Activated CD8-positive, alpha-beta memory T cell treated with anti-CD3 and anti-CD28 coated beads, Interleukin-2, amount 10 ng/mL, durations not matched to agents 7 days and 5 days (primary cell): ENCODE measurements at regions not wholly inside any gene's neighbourhood (a gene's known extent, or its start where the extent isn't known, plus 50 kb on each side); places are given as distances from the start of the nearest gene placed in this dataset.
"Not testable (repeated sequence)": the region's sequence is repeated elsewhere in the genome, so short reads cannot be mapped to it uniquely, and the experiment has no call there.

ENCODE experiments used
- ATAC-seq: fragments of 150-1000 bp; cut with Tn5 transposase; one replicate; pipeline ENCODE4 v1.10.0; 2021; ENCODE audit warnings: moderate library complexity
- CTCF ChIA-PET: fragments of 350-600 bp; sonication (Branson Sonifier 250); formaldehyde crosslinking; loops from one replicate; lab custom pipeline; 2021; ENCODE audit warnings: antibody characterized with exemption; lab: Charles Lee
- DNase-seq: peaks from one replicate; pipeline ENCODE4 v3.0.0-alpha.2; 2020
- H3K27ac Mint-ChIP-seq: one replicate; pipeline ENCODE4 v1.8.0; 2021; ENCODE audit warnings: mild to moderate bottlenecking, mixed read lengths
- H3K27me3 Mint-ChIP-seq: one replicate; pipeline ENCODE4 v1.8.0; 2021; ENCODE audit warnings: mixed read lengths
- H3K36me3 Mint-ChIP-seq: one replicate; pipeline ENCODE4 v1.8.0; 2021; ENCODE audit warnings: mild to moderate bottlenecking, mixed read lengths
- H3K4me1 Mint-ChIP-seq: one replicate; pipeline ENCODE4 v1.8.0; 2021; ENCODE audit warnings: mixed read lengths
- H3K4me3 Mint-ChIP-seq: one replicate; pipeline ENCODE4 v1.8.0; 2021; ENCODE audit warnings: mild to moderate bottlenecking, moderate library complexity, mixed read lengths
- H3K9me3 Mint-ChIP-seq: one replicate; pipeline ENCODE4 v1.8.0; 2022; ENCODE audit warnings: low read depth, mixed read lengths

DNA sequence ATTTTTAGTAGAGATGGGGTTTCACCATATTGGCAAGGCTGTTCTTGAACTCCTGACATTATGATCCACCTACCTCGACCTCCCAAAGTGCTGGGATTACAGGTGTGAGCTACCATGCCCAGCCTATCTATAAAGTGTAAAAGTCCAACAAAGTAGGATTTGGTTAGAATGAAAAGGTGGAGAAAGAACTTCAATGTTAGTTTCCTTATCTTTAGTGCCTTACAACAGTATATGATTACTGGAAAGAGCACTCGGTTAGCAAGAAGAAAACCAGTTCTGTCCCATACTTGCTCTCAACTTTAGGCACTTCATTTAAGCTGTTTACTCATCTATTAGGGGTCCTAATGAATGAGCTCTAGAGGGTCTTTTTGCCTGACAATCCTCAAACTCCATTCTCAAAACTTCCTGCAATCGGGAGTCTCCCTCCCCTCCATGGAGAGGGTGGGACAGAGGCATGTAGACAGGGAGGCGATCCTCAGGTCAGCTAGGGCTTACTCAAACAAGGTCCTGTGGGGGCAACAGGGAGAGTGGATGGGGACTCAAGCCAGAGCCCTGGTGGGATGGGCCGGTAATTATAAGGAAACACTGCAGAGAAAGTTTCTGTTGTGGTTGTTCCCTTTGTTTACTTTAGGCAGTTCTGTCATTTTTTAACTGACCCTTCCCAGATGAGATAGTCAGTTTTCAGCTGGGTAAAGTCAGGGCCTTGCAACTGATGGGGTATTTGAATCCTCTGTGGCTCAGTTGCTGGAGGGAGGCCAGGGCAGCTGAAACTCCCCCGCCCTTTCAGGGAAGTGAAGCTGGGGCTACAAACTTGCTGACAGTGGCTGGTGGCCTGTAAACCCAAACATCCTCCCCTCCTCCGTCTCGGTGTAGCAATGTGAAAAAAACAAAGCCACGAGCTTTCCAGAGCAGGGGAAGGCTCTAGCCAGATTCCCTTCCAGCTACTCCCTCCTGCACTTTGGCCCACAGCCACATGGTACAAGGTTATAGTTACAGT, 64.4 kb upstream of the NOTCH2NLA start:
- H3K9me3 Mint-ChIP-seq, H3K4me1 Mint-ChIP-seq, DNase-seq, H3K27me3 Mint-ChIP-seq, H3K27ac Mint-ChIP-seq, H3K4me3 Mint-ChIP-seq, CTCF ChIA-PET, H3K36me3 Mint-ChIP-seq: not testable (repeated sequence)
- peak; percentile 30 for ATAC-seq

- CTCF ChIA-PET, H3K27ac Mint-ChIP-seq, ATAC-seq, H3K9me3 Mint-ChIP-seq, DNase-seq, H3K4me1 Mint-ChIP-seq, H3K4me3 Mint-ChIP-seq, H3K27me3 Mint-ChIP-seq, H3K36me3 Mint-ChIP-seq: not testable (repeated sequence)
Observed at GRCh38 chr1:146292424-146292823, 63.6 kb upstream of the NOTCH2NLA start.

- DNase-seq, H3K4me1 Mint-ChIP-seq, CTCF ChIA-PET, H3K27me3 Mint-ChIP-seq, ATAC-seq, H3K9me3 Mint-ChIP-seq, H3K36me3 Mint-ChIP-seq, H3K4me3 Mint-ChIP-seq, H3K27ac Mint-ChIP-seq: not testable (repeated sequence)
Observed at GRCh38 chr1:146287881-146288280, 59.1 kb upstream of the NOTCH2NLA start.

DNA sequence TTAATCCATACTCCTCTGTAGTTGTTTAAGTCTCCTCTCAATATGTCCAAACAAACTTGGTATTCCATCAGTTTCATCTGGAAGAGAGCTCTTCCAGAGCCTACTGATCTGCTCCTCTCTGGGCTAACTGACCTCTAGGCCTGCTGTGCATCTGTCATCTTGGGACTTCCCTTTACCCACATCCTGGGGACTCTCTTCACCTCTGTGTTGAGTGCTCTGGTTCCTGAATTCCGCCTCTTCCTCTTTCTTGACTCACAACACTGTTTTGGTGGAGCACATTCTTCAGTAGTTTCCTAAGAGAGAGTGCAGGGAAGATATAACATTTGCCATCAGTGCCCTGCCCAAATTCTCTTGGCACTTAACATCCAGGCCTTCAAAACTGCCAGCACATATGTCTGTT, 55.9 kb upstream of the NOTCH2NLA start:
- ATAC-seq = peak; percentile 62
- H3K27ac Mint-ChIP-seq, H3K36me3 Mint-ChIP-seq, H3K4me3 Mint-ChIP-seq, DNase-seq, H3K9me3 Mint-ChIP-seq, CTCF ChIA-PET, H3K27me3 Mint-ChIP-seq, H3K4me1 Mint-ChIP-seq: not testable (repeated sequence)

GRCh38 chr1:146283527-146283880, 54.7 kb upstream of the NOTCH2NLA start:
- ATAC-seq = peak; percentile 28
- CTCF ChIA-PET, H3K27ac Mint-ChIP-seq, H3K9me3 Mint-ChIP-seq, H3K4me1 Mint-ChIP-seq, H3K36me3 Mint-ChIP-seq, H3K27me3 Mint-ChIP-seq, DNase-seq, H3K4me3 Mint-ChIP-seq: not testable (repeated sequence)

- H3K4me3 Mint-ChIP-seq, DNase-seq, H3K27ac Mint-ChIP-seq, CTCF ChIA-PET, H3K27me3 Mint-ChIP-seq, H3K9me3 Mint-ChIP-seq, H3K4me1 Mint-ChIP-seq, H3K36me3 Mint-ChIP-seq: not testable (repeated sequence)
- peak; percentile 89 for ATAC-seq
Observed at GRCh38 chr1:146282807-146283526, 54.1 kb upstream of the NOTCH2NLA start.

DNA sequence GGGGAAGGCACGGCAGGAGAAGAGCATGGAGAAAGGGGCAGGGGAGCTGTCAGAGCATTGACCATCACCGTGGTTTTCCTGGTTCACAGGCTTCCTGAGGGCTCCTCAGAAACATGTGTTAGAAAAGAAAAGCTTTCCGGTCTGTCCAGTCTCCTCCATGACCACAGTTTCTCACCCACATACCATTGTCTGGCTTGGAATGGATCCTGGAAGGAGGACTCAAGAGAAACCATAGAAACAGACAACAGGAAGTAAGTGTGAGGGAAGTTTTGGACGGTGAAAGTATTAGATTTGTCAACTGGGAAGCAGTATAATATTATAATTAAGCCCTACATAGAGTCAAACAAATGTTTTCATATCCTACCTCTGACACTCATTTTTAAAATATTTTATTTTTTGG, 52.7 kb upstream of the NOTCH2NLA start:
- H3K4me1 Mint-ChIP-seq, H3K27me3 Mint-ChIP-seq, CTCF ChIA-PET, H3K36me3 Mint-ChIP-seq, ATAC-seq, H3K27ac Mint-ChIP-seq, H3K4me3 Mint-ChIP-seq, H3K9me3 Mint-ChIP-seq, DNase-seq: not testable (repeated sequence)

DNA sequence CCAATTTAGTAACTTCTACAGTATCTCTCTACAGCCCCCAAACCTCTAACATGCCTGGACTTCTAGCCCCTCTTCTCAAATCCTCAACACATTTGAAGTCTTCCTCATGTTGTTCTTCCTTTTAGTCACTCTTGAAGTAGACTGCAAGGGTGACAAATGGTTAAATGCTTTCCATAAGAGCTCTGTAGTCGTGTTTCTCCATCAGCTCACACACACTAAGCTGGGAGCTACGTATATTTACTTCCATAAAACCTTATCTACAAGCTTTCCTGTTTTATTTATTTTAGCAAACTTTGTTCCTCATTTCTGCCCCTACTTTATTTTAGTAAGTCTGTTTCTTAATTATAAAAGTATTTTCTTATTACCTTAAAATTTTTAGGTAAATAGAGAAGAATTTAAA, 49.9 kb upstream of the NOTCH2NLA start:
- H3K27me3 Mint-ChIP-seq, DNase-seq, H3K4me3 Mint-ChIP-seq, CTCF ChIA-PET, H3K36me3 Mint-ChIP-seq, ATAC-seq, H3K27ac Mint-ChIP-seq, H3K4me1 Mint-ChIP-seq, H3K9me3 Mint-ChIP-seq: not testable (repeated sequence)
